HG03025 (cell line): ENCODE measurements at regions not wholly inside any gene's neighbourhood (a gene's known extent, or its start where the extent isn't known, plus 50 kb on each side); places are given as distances from the start of the nearest gene placed in this dataset.
"Not testable (repeated sequence)": the region's sequence is repeated elsewhere in the genome, so short reads cannot be mapped to it uniquely, and the experiment has no call there.

ENCODE experiments used
- ATAC-seq: cut with Tn5 transposase; IDR thresholded peaks from one replicate; pipeline ENCODE4 v1.9.1; 2021; ENCODE audit warnings: mild to moderate bottlenecking, moderate library complexity; ENCODE audit not compliant: unreplicated experiment, low FRiP score

GRCh38 chr19:29154163-29154562 is 58.8 kb downstream of the UQCRFS1 start:
- ATAC-seq, result no peak

DNA sequence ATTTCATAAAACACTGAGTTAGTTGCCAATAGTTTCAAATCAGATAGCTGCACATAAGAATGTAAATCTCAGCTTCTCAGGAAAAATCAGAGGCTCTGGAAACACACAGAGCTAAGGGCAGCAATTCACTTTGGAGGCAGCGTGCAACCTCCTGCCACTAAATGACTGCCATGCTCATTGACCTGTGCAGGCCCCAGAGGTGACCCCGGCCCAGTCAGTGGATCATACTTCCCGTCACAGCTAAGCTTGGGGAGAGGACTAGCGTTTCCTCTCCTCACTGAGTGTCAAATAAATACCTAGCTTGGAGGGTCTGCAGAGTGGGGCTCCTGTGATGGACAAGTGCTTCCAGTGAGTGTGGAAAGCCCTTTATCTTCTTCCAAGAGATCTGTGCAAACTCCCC is 67.2 kb downstream of the UQCRFS1 start:
- ATAC-seq, result no peak

GRCh38 chr19:29143183-29143582 is 69.8 kb downstream of the UQCRFS1 start:
- ATAC-seq, result no peak

DNA sequence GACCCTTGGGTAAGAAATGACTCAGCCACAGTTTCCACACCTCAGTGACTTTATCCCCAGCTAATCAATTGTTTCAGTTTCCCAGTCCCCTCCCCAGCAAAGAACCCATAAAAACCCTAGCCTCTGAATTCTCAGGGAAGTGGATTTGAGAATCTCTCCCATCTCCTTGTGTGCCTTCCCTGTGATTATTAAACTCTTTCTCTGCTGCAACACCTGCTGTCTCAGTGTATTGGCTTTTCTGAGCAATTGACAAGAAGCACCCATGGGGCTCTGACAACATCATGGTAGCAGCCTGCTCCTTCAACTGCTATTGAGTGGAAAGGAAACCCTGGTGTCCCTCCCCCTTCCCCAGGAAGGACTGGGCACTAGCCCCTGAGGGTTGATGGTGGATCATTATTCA is 73.7 kb downstream of the UQCRFS1 start:
- ATAC-seq, result no peak

DNA sequence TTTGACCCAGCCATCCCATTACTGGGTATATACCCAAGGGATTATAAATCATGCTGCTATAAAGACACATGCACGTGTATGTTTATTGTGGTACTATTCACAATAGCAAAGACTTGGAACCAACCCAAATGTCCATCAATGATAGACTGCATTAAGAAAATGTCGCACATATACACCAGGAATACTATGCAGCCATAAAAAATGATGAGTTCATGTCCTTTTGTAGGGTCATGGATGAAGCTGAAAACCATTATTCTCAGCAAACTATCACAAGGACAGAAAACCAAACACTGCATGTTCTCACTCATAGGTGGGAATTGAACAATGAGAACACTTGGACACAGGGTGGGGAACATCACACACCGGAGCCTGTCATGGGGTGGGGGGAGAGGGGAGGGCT is 74.7 kb downstream of the UQCRFS1 start:
- ATAC-seq, result not testable (repeated sequence)

DNA sequence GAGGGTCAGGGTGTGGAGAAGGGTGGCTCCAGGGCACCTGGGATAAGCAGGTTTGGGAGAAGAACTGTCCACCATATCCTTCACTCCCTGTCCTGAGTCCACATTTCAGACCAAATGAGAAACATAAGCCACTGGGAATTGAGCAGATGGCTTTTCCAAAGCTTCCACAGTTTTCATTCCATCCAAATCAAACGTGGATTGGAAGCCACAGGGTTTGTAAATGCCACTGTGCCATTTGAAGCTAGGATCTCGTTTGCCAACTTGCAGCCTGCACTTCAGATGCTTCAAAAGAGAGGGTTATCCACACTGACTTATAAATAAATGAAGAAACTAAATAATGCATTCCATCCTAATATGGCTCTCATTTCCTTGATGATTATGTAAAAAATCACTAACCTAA is 81.5 kb downstream of the UQCRFS1 start:
- no peak for ATAC-seq

GRCh38 chr19:29129148-29129547 is 83.8 kb downstream of the UQCRFS1 start:
- no peak for ATAC-seq

- ATAC-seq, result no peak
These were observed 84.7 kb downstream of the UQCRFS1 start for GRCh38 chr19:29128203-29128602.

DNA sequence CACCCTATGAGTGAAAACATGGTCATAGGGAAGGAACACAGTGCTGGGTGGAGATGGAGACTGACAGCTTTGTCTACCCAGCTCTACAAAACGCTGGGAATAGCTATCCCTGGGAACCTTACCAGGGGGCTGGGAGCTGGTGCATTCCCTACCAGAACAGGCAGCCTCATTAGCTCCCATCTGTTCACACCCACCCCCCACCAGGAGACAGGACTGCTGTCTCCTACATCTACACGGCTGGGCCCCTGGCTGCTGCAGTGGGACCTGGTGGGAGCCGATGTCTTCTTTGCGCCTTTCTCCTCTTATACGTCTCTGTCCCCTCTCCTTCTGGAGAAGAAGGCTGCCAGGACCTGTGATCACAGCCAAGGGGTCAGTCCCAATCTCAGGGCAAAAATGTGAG is 90.8 kb downstream of the UQCRFS1 start:
- no peak for ATAC-seq

GRCh38 chr19:29121684-29122083 is 91.3 kb downstream of the UQCRFS1 start:
- no peak for ATAC-seq

DNA sequence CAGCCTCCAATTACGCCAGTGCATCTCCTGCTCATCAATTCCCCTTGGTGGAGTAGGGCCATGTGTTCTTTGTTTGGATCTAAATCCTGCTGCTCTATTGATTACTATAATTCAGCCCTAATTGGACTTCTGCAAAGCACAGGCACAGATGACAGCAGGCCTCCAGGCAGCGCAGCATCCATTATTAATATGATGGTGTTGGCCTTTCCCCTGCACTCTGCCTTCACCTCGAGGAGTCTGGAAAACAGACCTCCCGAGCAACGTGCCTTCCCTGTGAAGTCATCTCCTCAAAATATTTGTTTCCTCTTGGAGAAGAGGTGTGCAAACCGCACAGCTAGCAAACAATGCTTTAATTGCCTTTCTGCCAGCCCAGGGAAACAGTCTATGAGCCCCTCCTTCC is 92.5 kb downstream of the UQCRFS1 start:
- ATAC-seq, result no peak

DNA sequence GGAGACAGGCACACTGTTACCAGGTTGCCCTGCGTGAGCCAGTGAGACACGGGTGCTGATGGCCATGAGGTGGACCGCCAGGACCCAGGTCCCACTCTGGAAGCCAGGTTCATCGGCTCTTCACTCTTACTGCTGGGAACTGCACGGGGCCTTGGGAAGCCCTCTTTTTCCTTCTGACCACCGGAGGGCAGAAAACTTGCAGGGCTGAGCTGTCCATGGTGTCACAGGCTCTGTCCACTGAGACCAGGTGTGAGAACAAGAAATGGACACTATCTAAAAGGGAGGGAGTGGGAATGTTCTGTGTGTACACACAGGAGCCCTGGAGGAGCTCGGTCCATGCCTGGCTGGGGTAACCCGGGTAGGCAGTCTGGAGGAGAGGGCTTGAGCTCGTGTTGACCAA is 93.4 kb downstream of the UQCRFS1 start:
- ATAC-seq, result no peak

GRCh38 chr19:29118389-29118788 is 94.6 kb downstream of the UQCRFS1 start:
- no peak for ATAC-seq

- ATAC-seq, result no peak
These were observed 95.0 kb downstream of the UQCRFS1 start for GRCh38 chr19:29117926-29118325.

DNA sequence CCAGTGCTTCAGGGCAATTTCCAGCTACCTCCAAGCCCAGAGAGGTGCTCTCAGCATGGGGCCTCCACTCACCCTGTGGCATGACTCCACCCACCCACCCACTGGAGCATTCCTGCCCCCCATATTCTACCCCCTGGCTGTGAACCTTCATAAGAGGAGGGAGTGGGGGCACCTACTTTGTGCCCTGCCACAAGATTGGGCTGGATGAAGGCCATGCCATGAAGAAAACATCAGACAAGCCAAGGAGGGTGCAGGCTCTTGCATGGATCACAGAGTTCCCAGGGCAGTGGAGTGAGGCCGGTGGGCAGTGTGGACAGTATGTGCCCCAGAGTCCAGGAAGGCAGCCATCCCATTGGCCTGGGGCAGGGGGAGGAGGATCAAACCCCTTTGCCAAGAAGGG is 97.8 kb downstream of the UQCRFS1 start:
- no peak for ATAC-seq

DNA sequence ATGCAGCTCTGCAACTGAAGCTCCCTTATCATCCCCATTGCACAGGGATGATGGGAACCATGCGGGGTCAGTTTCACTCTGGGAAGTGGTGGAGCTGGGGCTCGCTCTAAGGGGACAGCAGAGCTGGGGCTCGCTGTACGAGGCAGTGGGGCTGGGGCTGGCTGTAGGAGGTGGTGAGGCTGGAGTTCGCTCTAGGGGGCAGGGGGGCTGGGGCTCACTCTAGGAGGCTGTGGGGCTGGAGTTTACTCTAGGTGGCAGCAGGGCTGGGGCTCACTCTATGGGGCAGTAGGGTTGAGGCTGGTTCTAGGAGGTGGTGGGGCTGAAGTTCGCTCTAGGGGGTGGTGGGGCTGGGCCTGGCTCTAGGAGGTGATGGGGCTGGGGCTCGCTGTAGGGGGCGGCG is 99.1 kb downstream of the UQCRFS1 start:
- no peak for ATAC-seq

- no peak for ATAC-seq
These were observed 101.4 kb downstream of the UQCRFS1 start for GRCh38 chr19:29111576-29111975.

DNA sequence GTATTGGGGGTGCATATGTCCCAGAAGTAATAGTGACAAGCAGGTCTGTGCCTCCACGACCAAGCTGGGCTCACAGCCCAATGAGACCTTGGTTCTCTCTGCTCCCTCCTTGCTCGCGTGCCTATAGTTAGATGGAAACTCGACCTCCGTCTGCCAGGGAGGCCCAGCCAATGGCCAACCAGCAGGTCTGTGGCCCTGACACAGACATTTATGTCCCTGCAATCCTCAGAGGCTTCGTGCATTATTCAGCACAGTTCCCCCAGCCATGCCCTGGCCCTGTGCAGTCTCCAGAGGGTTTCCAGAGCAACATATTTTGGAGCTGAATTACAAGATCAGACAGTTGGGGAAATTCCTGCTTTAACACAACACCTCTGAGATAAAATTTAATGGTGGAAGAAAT is 105.1 kb downstream of the UQCRFS1 start:
- ATAC-seq, result no peak

DNA sequence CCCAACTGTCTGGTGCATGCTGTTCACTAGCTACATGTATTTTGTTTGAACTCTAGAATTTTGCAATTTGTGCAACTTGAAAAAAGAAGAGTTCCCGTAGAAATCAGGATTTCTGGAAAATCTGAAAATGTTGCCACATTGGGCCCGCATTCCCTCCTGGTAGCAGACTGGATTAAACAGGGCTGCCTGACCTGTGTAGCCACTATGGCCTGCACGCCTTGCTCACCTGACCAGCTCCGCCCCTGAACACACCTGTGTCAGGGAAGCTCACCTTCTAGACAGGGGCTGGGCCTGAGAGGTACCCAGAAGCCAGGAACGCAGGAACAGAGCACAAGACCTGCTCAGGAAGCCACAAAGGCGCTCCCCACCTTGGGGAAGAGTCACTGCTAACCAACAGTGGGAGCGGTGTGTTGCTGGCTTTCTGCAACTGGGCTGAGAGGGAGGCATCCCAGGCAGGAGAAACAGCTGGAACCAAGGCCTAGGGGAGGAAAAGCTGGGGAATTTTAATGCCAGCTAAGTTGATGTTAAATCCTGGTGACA is 106.5 kb downstream of the UQCRFS1 start:
- no peak for ATAC-seq

DNA sequence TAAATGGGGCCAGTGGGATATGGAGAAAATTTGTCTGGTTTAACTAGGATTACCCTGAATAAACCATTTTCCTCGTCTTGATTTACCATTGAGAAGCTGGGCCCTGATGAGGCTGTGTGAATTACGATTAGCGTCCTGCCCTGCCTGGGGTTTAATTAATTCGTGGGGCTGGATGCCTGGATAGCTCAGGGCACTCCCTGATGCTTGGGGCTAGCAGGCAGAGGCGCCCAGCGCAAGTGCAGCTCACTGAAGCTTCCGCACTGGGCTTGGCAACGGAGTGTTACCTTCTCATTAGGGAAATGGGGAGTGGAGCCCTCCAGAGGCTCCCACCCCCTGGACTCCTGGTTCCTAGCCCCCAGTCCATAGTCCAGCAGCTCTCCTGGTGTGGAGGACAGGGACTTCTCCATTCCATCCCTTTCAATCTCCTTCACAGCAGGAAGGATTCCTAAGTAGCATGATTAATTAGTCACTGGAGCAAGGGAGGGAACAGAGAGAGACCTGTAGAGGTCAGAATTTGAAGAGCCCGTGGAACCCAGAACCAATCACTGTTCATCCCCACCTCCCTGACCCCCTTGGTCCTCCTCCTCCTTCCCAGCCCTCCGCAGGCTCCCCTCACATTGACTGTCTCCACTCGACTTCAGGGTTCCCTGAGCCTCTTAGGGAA is 107.2 kb downstream of the UQCRFS1 start:
- no peak for ATAC-seq

DNA sequence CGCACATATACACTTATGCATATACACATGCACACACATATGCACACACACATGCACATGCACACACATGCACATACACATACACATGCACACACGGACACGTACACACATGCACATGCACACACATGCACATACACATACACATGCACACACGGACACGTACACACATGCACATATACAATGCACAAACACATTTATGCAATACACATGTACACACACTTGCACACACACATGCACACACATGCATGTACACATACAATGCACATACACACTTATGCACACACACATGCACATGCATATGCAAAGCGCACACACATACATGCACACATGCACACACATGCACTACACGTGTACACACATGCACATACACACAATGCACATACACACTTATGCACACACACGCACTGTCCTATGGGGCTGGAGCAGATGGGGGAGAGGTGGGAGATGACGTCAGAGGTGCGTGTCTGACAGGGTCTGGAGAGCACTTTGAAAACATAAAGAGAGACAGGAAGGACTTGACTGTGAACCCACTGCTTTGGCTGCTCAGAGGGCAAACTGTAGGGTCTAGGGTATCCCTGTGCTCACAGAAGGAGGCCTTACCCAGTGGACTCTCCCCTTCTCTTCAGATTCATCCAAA is 108.2 kb downstream of the UQCRFS1 start:
- ATAC-seq, result no peak

- no peak for ATAC-seq
These were observed 114.0 kb downstream of the UQCRFS1 start for GRCh38 chr19:29098863-29099481.
